GM23338 (cell line): ENCODE measurements at regions not wholly inside any gene's neighbourhood (a gene's known extent, or its start where the extent isn't known, plus 50 kb on each side); places are given as distances from the start of the nearest gene placed in this dataset.

Source experiments
- ATAC-seq: fragments of 200-7000 bp; cut with Tn5 transposase; 3 replicates; pipeline ENCODE4 v1.9.1; 2020
- DNase-seq: peaks from one replicate; pipeline ENCODE4 v3.0.0-alpha.2; 2015; ENCODE audit warnings: low spot score
- H2AFZ ChIP-seq: fragments of 200-600 bp; sonication (generic); 2 replicates; pipeline ENCODE4 v1.8.0; 2016; ENCODE audit warnings: antibody characterized with exemption, mild to moderate bottlenecking, moderate library complexity
- H3F3A ChIP-seq: fragments of 200-600 bp; sonication (generic); replicated peaks from 2 replicates; pipeline ENCODE4 v1.8.0; 2017; ENCODE audit warnings: antibody characterized with exemption, mixed run types, low read depth
- H3K27ac ChIP-seq: fragments of 200-600 bp; sonication (generic); 2 replicates; pipeline ENCODE4 v1.6.1; 2016; ENCODE audit warnings: low read depth
- H3K27me3 ChIP-seq: fragments of 200-600 bp; sonication (generic); 2 replicates; pipeline ENCODE4 v1.8.0; 2016; ENCODE audit warnings: mild to moderate bottlenecking, mixed run types, moderate library complexity; ENCODE audit not compliant: insufficient read depth
- H3K36me3 ChIP-seq: fragments of 200-600 bp; sonication (generic); 2 replicates; pipeline ENCODE4 v1.8.0; 2016; ENCODE audit warnings: mild to moderate bottlenecking; ENCODE audit not compliant: insufficient read depth
- H3K4me1 ChIP-seq: fragments of 200-600 bp; sonication (generic); 2 replicates; pipeline ENCODE4 v1.8.0; 2016; ENCODE audit warnings: mild to moderate bottlenecking, moderate library complexity; ENCODE audit not compliant: insufficient read depth
- H3K4me2 ChIP-seq: fragments of 200-600 bp; sonication (generic); 2 replicates; pipeline ENCODE4 v1.7.1; 2017; ENCODE audit warnings: mixed run types
- H3K4me3 ChIP-seq: fragments of 200-600 bp; sonication (generic); 2 replicates; pipeline ENCODE4 v1.6.1; 2016; ENCODE audit warnings: mixed run types
- H3K79me2 ChIP-seq: fragments of 200-600 bp; sonication (generic); replicated peaks from 2 replicates; pipeline ENCODE4 v1.8.0; 2017; ENCODE audit warnings: mild to moderate bottlenecking; ENCODE audit not compliant: insufficient read depth
- H3K9me2 ChIP-seq: fragments of 200-600 bp; sonication (generic); 2 replicates; pipeline ENCODE4 v1.8.0; 2017; ENCODE audit not compliant: insufficient read depth
- H4K20me1 ChIP-seq: fragments of 200-600 bp; sonication (generic); replicated peaks from 2 replicates; pipeline ENCODE4 v1.8.0; 2017; ENCODE audit warnings: mild to moderate bottlenecking; ENCODE audit not compliant: insufficient read depth
- H3K27ac Mint-ChIP-seq: 2 replicates; pipeline ENCODE4 v1.8.0; 2020; ENCODE audit warnings: inconsistent platforms, mild to moderate bottlenecking, moderate library complexity, mixed read lengths
- H3K27me3 Mint-ChIP-seq: 3 replicates; pipeline ENCODE4 v1.8.0; 2022; ENCODE audit warnings: low read depth, mild to moderate bottlenecking, moderate library complexity, mixed read lengths, inconsistent platforms; ENCODE audit not compliant: insufficient read depth, poor library complexity
- H3K36me3 Mint-ChIP-seq: 3 replicates; pipeline ENCODE4 v1.8.0; 2021; ENCODE audit warnings: low read depth, mild to moderate bottlenecking, inconsistent platforms, moderate library complexity, mixed read lengths
- H3K4me1 Mint-ChIP-seq: 3 replicates; pipeline ENCODE4 v1.8.0; 2020; ENCODE audit warnings: mild to moderate bottlenecking, inconsistent platforms, mixed read lengths
- H3K4me3 Mint-ChIP-seq: 3 replicates; pipeline ENCODE4 v1.8.0; 2021; ENCODE audit warnings: moderate library complexity, mild to moderate bottlenecking, inconsistent platforms, mixed read lengths
- H3K9me3 Mint-ChIP-seq: 3 replicates; pipeline ENCODE4 v1.8.0; 2020; ENCODE audit warnings: moderate library complexity, mild to moderate bottlenecking, inconsistent platforms, mixed read lengths
- ETS1 ChIP-seq: IDR thresholded peaks from 2 replicates; pipeline ENCODE4 v1.6.1; 2016; ENCODE audit warnings: antibody characterized with exemption
- EZH2 ChIP-seq: fragments of 200-600 bp; sonication (generic); IDR thresholded peaks from one replicate; pipeline ENCODE4 v1.8.0; 2017; ENCODE audit warnings: antibody characterized with exemption, mild to moderate bottlenecking, low read depth; ENCODE audit not compliant: unreplicated experiment
- EZH2phosphoT487 ChIP-seq: fragments of 200-600 bp; sonication (generic); IDR thresholded peaks from one replicate; pipeline ENCODE4 v1.8.1; 2018; ENCODE audit warnings: antibody characterized with exemption; ENCODE audit not compliant: unreplicated experiment
- JUNB ChIP-seq: IDR thresholded peaks from one replicate; pipeline ENCODE4 v1.6.1; 2016; ENCODE audit warnings: antibody characterized with exemption; ENCODE audit not compliant: unreplicated experiment
- NANOG ChIP-seq: IDR thresholded peaks from 2 replicates; pipeline ENCODE4 v1.6.1; 2016; ENCODE audit warnings: antibody characterized with exemption, borderline replicate concordance
- ZNF114 ChIP-seq: fragments of 250-450 bp; sonication (Bioruptor Pico); IDR thresholded peaks from 2 replicates; pipeline ENCODE4 v1.5.0; 2020; ENCODE audit warnings: mild to moderate bottlenecking, moderate library complexity
- ZNF331 ChIP-seq: fragments of 250-450 bp; sonication (Bioruptor Pico); IDR thresholded peaks from 2 replicates; pipeline ENCODE4 v1.5.0; 2020; ENCODE audit warnings: low read depth, mild to moderate bottlenecking, moderate library complexity
- ZNF462 ChIP-seq: fragments of 250-450 bp; sonication (Bioruptor Pico); IDR thresholded peaks from 2 replicates; pipeline ENCODE4 v1.5.0; 2020; ENCODE audit warnings: mild to moderate bottlenecking, moderate library complexity

GRCh38 chr15:77803487-77803886 is 170.8 kb upstream of the LINGO1 start:
- Histone ChIP-seq H3K4me3 (no peak overlapping the region), H3K79me2 (no peaks in the 10 kb centered on the region), H3K27ac (no peak overlapping the region), H3F3A (no peaks in the 10 kb centered on the region), H4K20me1 (no peaks in the 10 kb centered on the region), H3K27me3 (no peaks in the 10 kb centered on the region), H3K9me2 (no peaks in the 10 kb centered on the region), H3K36me3 (no peaks in the 10 kb centered on the region), H2AFZ (no peak overlapping the region), H3K4me1 (0 out of 2 replicates have a peak, but pooled peaks cover 10% of the 10 kb centered on the region), H3K4me2 (no peak overlapping the region)
- Mint-ChIP-seq H3K9me3 (no peaks in the 10 kb centered on the region), H3K4me1 (peaks cover 34% of the 10 kb centered on the region), H3K36me3 (no peaks in the 10 kb centered on the region), H3K4me3 (no peak overlapping the region), H3K27me3 (peaks cover 9% of the 10 kb centered on the region), H3K27ac (no peak overlapping the region)
- no peak for TF ChIP-seq EZH2
- TF ChIP-seq ZNF462 (CRISPR knock-in tag): no peak
- no peak for TF ChIP-seq EZH2phosphoT487
- ATAC-seq: no peak
- no peak for DNase-seq

- ATAC-seq (no peak), DNase-seq (no peak)
- H3F3A ChIP-seq: no peaks in the 10 kb centered on the region
- no peaks in the 10 kb centered on the region for H3K9me2 ChIP-seq
- no peak overlapping the region for H3K4me2 ChIP-seq
- no peaks in the 10 kb centered on the region for H3K36me3 Mint-ChIP-seq
- no peak overlapping the region for H3K4me3 ChIP-seq
- H3K9me3 Mint-ChIP-seq: no peaks in the 10 kb centered on the region
- no peak overlapping the region for H3K4me3 Mint-ChIP-seq
- no peaks in the 10 kb centered on the region for H3K27me3 ChIP-seq
- H3K36me3 ChIP-seq: no peaks in the 10 kb centered on the region
- no peaks in the 10 kb centered on the region for H4K20me1 ChIP-seq
- peaks cover 11% of the 10 kb centered on the region for H3K27me3 Mint-ChIP-seq
- H3K79me2 ChIP-seq: no peaks in the 10 kb centered on the region
- H3K4me1 ChIP-seq: 0 out of 2 replicates have a peak, but pooled peaks cover 10% of the 10 kb centered on the region
- H3K4me1 Mint-ChIP-seq: peaks cover 34% of the 10 kb centered on the region
- no peak overlapping the region for H3K27ac ChIP-seq
- no peak overlapping the region for H2AFZ ChIP-seq
- no peak overlapping the region for H3K27ac Mint-ChIP-seq
- TF ChIP-seq ZNF114 (CRISPR knock-in tag): no peak
- TF ChIP-seq ETS1: no peak
- no peak for TF ChIP-seq EZH2phosphoT487
- no peak for TF ChIP-seq JUNB
- TF ChIP-seq ZNF331: no peak
- TF ChIP-seq NANOG: no peak
Measured at GRCh38 chr15:77800305-77800704, 167.6 kb upstream of the LINGO1 start.
